ENCODE measurements at regions not wholly inside any gene's neighbourhood (a gene's known extent, or its start where the extent isn't known, plus 50 kb on each side); places are given as distances from the start of the nearest gene placed in this dataset.

DNA sequence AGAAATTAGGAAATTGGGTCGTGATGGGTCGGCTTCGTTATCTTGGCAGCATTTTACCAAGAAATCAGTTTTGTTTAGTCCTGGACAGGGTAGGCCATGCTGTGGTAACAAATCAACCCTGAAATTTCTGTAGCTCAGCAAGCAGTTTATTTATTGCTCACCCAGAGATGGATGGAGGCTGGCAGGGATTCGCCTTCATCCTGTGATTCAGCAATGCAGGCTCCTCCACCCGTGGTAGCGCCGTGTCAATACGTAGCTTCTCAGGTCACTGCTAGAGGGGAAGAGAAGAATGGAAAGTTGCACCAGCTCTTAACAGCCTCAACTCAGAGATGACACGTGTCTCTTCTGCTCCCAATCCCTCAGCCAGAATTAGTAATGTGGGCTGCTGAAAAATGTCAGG, 157.0 kb upstream of the SGK1 start:
- TF ChIP-seq, protein P1, sequence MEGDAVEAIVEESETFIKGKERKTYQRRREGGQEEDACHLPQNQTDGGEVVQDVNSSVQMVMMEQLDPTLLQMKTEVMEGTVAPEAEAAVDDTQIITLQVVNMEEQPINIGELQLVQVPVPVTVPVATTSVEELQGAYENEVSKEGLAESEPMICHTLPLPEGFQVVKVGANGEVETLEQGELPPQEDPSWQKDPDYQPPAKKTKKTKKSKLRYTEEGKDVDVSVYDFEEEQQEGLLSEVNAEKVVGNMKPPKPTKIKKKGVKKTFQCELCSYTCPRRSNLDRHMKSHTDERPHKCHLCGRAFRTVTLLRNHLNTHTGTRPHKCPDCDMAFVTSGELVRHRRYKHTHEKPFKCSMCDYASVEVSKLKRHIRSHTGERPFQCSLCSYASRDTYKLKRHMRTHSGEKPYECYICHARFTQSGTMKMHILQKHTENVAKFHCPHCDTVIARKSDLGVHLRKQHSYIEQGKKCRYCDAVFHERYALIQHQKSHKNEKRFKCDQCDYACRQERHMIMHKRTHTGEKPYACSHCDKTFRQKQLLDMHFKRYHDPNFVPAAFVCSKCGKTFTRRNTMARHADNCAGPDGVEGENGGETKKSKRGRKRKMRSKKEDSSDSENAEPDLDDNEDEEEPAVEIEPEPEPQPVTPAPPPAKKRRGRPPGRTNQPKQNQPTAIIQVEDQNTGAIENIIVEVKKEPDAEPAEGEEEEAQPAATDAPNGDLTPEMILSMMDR (IDR thresholded peaks at IDR 0.05) = no peak
- Mint-ChIP-seq H3K27me3 (no peaks in the 10 kb centered on the region), H3K4me1 (ENCODE audit: low read depth) (peaks cover 3% of the 10 kb centered on the region)

GRCh38 chr6:134472661-134473060, 154.7 kb upstream of the SGK1 start:
- H3K9me3 Mint-ChIP-seq = no peaks in the 10 kb centered on the region
- ChIA-PET CTCF (no interaction called here), POLR2A (no interaction called here)
- ATAC-seq (no peak), DNase-seq (no peak)
- intact Hi-C loops (cut with micrococcal nuclease) = no loop called here
- H3K27me3 Mint-ChIP-seq = no peaks in the 10 kb centered on the region
- no peaks in the 10 kb centered on the region for H3K36me3 Mint-ChIP-seq (ENCODE audit: low read depth)
- no peak overlapping the region for H3K4me3 Mint-ChIP-seq
- no peaks in the 10 kb centered on the region for H3K4me1 Mint-ChIP-seq (ENCODE audit: low read depth)
- TF ChIP-seq, protein P1 (IDR thresholded peaks at IDR 0.05) = no peak
- H3K27ac Mint-ChIP-seq = no peak overlapping the region

More for the DNA sequence above, 157.0 kb upstream of the SGK1 start:
- ATAC-seq = no peak
- CTCF ChIA-PET = interaction anchor here (0.7 to 1.5 kb wide), 3 partner anchors 10 to 80 kb away, joined by 3 to 4 read pairs (median 3); no protein-coding TSS in a partner anchor
- intact Hi-C loops (cut with micrococcal nuclease) = no loop called here
- Mint-ChIP-seq H3K4me3 (no peak overlapping the region), H3K9me3 (no peaks in the 10 kb centered on the region), H3K36me3 (ENCODE audit: low read depth) (no peaks in the 10 kb centered on the region), H3K27ac (no peak overlapping the region)
- no peak for DNase-seq
- POLR2A ChIA-PET = no interaction called here

DNA sequence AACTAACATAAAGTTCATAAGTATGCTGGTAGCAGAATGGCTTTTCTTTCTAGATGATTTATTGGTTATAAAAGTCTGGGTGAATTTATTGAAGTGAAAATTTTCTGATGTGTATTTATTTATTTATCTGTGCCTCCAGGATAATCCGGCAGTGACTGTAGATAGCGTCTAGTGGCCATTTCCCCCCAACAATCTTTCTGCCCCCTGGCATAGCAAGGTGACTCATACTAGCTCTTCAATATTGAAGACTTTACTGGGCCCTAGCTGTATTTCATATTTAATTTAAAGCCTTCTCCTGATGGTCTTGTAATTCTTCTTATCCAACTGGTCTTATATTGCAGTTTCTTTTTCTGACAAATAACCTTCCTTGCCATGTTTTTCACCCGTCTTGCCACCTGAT, 154.1 kb upstream of the SGK1 start:
- Mint-ChIP-seq H3K4me3 (no peak overlapping the region), H3K4me1 (ENCODE audit: low read depth) (no peaks in the 10 kb centered on the region), H3K27ac (no peak overlapping the region), H3K36me3 (ENCODE audit: low read depth) (no peaks in the 10 kb centered on the region), H3K27me3 (no peaks in the 10 kb centered on the region), H3K9me3 (no peaks in the 10 kb centered on the region)
- intact Hi-C loops (cut with micrococcal nuclease) = no loop called here
- ATAC-seq (no peak), DNase-seq (no peak)
- ChIA-PET POLR2A (interaction anchor here (0.6 kb wide), 1 partner anchor 24 kb away, joined by 4 read pairs; no protein-coding TSS in a partner anchor), CTCF (interaction anchor here (0.6 kb wide), 1 partner anchor 564 kb away, joined by 3 read pairs; no protein-coding TSS in a partner anchor)
- TF ChIP-seq, protein P1 (IDR thresholded peaks at IDR 0.05) = no peak

DNA sequence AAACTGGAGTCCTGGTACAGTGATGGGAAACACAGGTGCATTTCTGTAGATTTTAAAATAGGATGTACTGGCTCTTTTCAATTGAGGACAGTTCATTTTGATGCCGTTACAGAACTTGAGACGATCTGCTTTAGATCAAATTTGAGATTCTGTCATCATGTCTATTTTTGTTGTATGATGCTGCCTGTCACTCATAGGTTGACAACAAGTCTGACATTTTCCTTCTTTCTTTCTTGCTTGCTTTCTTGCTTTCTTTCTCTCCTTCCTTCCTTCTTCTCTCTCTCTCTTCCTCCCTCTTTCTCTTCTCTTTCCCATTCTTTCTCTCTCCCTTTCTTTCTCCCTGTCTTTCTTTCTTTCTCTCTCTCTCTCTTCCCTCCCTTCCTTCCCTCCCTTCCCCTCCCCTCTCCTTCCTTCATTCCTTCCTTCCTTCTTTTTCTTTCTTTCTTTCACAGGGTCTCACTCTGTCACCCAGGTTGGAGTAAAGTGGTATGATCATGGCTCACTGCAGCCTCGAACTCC, 152.6 kb upstream of the SGK1 start:
- ATAC-seq (no peak), DNase-seq (no peak)
- TF ChIP-seq, protein P1 (IDR thresholded peaks at IDR 0.05) = no peak
- Mint-ChIP-seq H3K36me3 (ENCODE audit: low read depth) (no peaks in the 10 kb centered on the region), H3K27ac (no peak overlapping the region), H3K4me1 (ENCODE audit: low read depth) (no peaks in the 10 kb centered on the region), H3K9me3 (no peaks in the 10 kb centered on the region), H3K27me3 (no peaks in the 10 kb centered on the region), H3K4me3 (no peak overlapping the region)
- intact Hi-C loops (cut with micrococcal nuclease) = no loop called here
- CTCF ChIA-PET = no interaction called here
- POLR2A ChIA-PET = no interaction called here

GRCh38 chr6:134469702-134470456, 152.0 kb upstream of the SGK1 start:
- intact Hi-C loops (cut with micrococcal nuclease) = no loop called here
- ATAC-seq = no peak
- Mint-ChIP-seq H3K27me3 (no peaks in the 10 kb centered on the region), H3K9me3 (no peaks in the 10 kb centered on the region), H3K36me3 (ENCODE audit: low read depth) (no peaks in the 10 kb centered on the region), H3K4me3 (no peak overlapping the region), H3K4me1 (ENCODE audit: low read depth) (peaks cover 1% of the 10 kb centered on the region), H3K27ac (no peak overlapping the region)
- ChIA-PET CTCF (no interaction called here), POLR2A (no interaction called here)
- no peak for DNase-seq
- TF ChIP-seq, protein P1 (IDR thresholded peaks at IDR 0.05) = no peak
